Prostate gland (tissue), 2 donors: ENCODE measurements at regions not wholly inside any gene's neighbourhood (a gene's known extent, or its start where the extent isn't known, plus 50 kb on each side); places are given as distances from the start of the nearest gene placed in this dataset.

ENCODE experiments used
- POLR2A ChIP-seq: fragments of 450-650 bp; IDR thresholded peaks from one replicate; pipeline ENCODE4 v1.6.1; 2016; ENCODE audit warnings: antibody characterized with exemption, mild to moderate bottlenecking
- POLR2AphosphoS5 ChIP-seq: sonication (generic); formaldehyde crosslinking; IDR thresholded peaks from one replicate; pipeline ENCODE4 v1.6.1; 2017; ENCODE audit warnings: antibody characterized with exemption
- TF ChIP-seq, protein P1 (sequence below), 4 experiments: fragments of 200-600 bp in 2 of 4; fragments of 450-650 bp in 2 of 4; sonication (generic) in 2 of 4; IDR thresholded peaks; 1 replicate in 3 of 4; 2 replicates in 1 of 4; pipeline ENCODE4 v1.5.1; 2016 to 2019; ENCODE audit warnings: antibody characterized with exemption in 4 of 4, mild to moderate bottlenecking in 2 of 4, moderate library complexity in 2 of 4

DNA sequence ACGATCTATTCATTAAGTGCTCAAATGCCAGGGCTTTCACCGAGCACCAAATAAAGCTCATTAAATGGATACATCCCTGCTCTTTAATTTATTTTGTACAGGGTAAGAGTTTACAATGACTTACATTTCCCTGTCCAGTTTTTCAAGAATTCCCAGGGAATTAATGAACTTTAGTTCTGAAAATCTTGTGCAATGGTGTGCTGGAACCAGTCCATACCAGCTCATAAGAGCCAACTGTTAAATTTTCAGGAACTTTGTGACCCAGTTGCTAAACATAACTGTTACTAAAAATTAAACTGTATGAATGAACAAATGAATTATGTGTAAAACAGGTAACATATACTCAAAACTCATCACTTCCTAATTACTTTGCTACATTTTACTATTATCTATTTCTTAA is 191.7 kb upstream of the RASGEF1B start:
- TF ChIP-seq POLR2A, result no peak
- TF ChIP-seq, protein P1, sequence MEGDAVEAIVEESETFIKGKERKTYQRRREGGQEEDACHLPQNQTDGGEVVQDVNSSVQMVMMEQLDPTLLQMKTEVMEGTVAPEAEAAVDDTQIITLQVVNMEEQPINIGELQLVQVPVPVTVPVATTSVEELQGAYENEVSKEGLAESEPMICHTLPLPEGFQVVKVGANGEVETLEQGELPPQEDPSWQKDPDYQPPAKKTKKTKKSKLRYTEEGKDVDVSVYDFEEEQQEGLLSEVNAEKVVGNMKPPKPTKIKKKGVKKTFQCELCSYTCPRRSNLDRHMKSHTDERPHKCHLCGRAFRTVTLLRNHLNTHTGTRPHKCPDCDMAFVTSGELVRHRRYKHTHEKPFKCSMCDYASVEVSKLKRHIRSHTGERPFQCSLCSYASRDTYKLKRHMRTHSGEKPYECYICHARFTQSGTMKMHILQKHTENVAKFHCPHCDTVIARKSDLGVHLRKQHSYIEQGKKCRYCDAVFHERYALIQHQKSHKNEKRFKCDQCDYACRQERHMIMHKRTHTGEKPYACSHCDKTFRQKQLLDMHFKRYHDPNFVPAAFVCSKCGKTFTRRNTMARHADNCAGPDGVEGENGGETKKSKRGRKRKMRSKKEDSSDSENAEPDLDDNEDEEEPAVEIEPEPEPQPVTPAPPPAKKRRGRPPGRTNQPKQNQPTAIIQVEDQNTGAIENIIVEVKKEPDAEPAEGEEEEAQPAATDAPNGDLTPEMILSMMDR (IDR thresholded peaks at IDR 0.05), result no peak
- no peak for TF ChIP-seq POLR2AphosphoS5
